Natural killer cell (primary cell): ENCODE measurements at regions not wholly inside any gene's neighbourhood (a gene's known extent, or its start where the extent isn't known, plus 50 kb on each side); places are given as distances from the start of the nearest gene placed in this dataset.
"Not testable (repeated sequence)": the region's sequence is repeated elsewhere in the genome, so short reads cannot be mapped to it uniquely, and the experiment has no call there.

ENCODE experiments used
- ATAC-seq, 3 donors: fragments of 150-1000 bp in 2 of 3; fragments of 200-7000 bp in 1 of 3; cut with Tn5 transposase; 1 replicate in 1 of 3; 2 replicates in 2 of 3; pipeline ENCODE4 v1.10.0; 2021; ENCODE audit warnings: mild to moderate bottlenecking in 2 of 3, moderate library complexity in 2 of 3
- DNase-seq, 2 donors: peaks; one replicate each; pipeline versions ENCODE4 v3.0.0 to v3.0.0-alpha.2; 2013 to 2021; ENCODE audit warnings: mixed read lengths in 1 of 2
- H3K27ac ChIP-seq: one replicate; pipeline ENCODE4 v1.5.1; 2013; ENCODE audit warnings: mild to moderate bottlenecking, low read length
- H3K27me3 ChIP-seq: one replicate; pipeline ENCODE4 v1.6.1; 2013; ENCODE audit warnings: low read length; ENCODE audit not compliant: control insufficient read depth, insufficient read depth
- H3K36me3 ChIP-seq: one replicate; pipeline ENCODE4 v1.6.1; 2013; ENCODE audit warnings: low read length; ENCODE audit not compliant: control insufficient read depth, insufficient read depth
- H3K4me1 ChIP-seq: one replicate; pipeline ENCODE4 v1.6.1; 2013; ENCODE audit warnings: low read length; ENCODE audit not compliant: control insufficient read depth, insufficient read depth
- H3K4me3 ChIP-seq: one replicate; pipeline ENCODE4 v1.5.1; 2013; ENCODE audit warnings: low read length
- H3K9me3 ChIP-seq: one replicate; pipeline ENCODE4 v1.6.1; 2013; ENCODE audit warnings: low read length; ENCODE audit not compliant: control insufficient read depth, insufficient read depth
- H3K27ac Mint-ChIP-seq, 2 donors: one replicate each; pipeline ENCODE4 v1.8.0; 2022; ENCODE audit warnings: mild to moderate bottlenecking in 2 of 2, mixed read lengths in 2 of 2, moderate library complexity in 1 of 2
- H3K27me3 Mint-ChIP-seq, 2 donors: one replicate each; pipeline ENCODE4 v1.8.0; 2022; ENCODE audit warnings: low read depth in 2 of 2, mixed read lengths in 2 of 2
- H3K36me3 Mint-ChIP-seq: one replicate; pipeline ENCODE4 v1.8.0; 2022; ENCODE audit warnings: mixed read lengths
- H3K4me1 Mint-ChIP-seq, 2 donors: one replicate each; pipeline ENCODE4 v1.8.0; 2022; ENCODE audit warnings: mixed read lengths in 2 of 2
- H3K4me3 Mint-ChIP-seq: one replicate; pipeline ENCODE4 v1.8.0; 2022; ENCODE audit warnings: mild to moderate bottlenecking, moderate library complexity, mixed read lengths
- H3K9me3 Mint-ChIP-seq, 2 donors: one replicate each; pipeline ENCODE4 v1.8.0; 2022; ENCODE audit warnings: mixed read lengths in 2 of 2
- WGBS: methylation state at CpG from one replicate; pipeline ENCODE4 v1.1.7; 2013; ENCODE audit warnings: missing lambda C conversion rate; ENCODE audit not compliant: insufficient coverage; 5-methylcytosine and 5-hydroxymethylcytosine counted together
- intact Hi-C: fragments of 100-400 bp; cut with micrococcal nuclease; formaldehyde crosslinking; loops from one replicate; pipeline ENCODE4 v1.14.2; 2022
- TF ChIP-seq, protein P1 (sequence below): fragments of 200-600 bp; IDR thresholded peaks from one replicate; pipeline ENCODE4 v1.8.0; 2022; ENCODE audit warnings: antibody characterized with exemption

DNA sequence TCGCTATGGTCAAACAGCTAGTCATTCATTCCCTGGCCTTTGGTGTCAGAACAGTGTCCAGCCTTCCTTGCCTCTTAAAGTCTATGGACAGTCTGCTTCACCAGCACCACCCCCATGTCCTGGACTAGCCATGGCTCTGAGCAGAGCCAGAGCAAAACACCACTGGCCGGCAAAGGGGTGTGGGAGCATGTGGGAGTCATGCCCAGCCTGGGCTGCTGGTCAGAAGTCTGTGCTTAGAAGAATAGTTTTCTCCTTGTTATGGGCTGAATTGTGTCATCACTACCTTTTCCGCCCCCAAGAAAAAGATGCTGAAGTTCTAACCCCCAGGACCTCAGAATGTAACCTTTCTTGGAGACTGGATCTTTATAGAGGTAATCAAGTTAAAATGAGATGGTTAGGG is 132.9 kb upstream of the LPP start:
- H3K36me3 ChIP-seq: no peaks in the 10 kb centered on the region
- Mint-ChIP-seq H3K27ac (peak overlapping the region; percentile 80 to 82), H3K9me3 (no peaks in the 10 kb centered on the region), H3K4me1 (peaks cover 18% of the 10 kb centered on the region in 2 donors), H3K27me3 (no peaks in the 10 kb centered on the region), H3K4me3 (peak overlapping the region; percentile 72), H3K36me3 (no peaks in the 10 kb centered on the region)
- H3K9me3 ChIP-seq: no peaks in the 10 kb centered on the region
- WGBS: 97% methylated on average over 2 of the region's 3 CpGs
- no peak for ATAC-seq
- TF ChIP-seq, protein P1, sequence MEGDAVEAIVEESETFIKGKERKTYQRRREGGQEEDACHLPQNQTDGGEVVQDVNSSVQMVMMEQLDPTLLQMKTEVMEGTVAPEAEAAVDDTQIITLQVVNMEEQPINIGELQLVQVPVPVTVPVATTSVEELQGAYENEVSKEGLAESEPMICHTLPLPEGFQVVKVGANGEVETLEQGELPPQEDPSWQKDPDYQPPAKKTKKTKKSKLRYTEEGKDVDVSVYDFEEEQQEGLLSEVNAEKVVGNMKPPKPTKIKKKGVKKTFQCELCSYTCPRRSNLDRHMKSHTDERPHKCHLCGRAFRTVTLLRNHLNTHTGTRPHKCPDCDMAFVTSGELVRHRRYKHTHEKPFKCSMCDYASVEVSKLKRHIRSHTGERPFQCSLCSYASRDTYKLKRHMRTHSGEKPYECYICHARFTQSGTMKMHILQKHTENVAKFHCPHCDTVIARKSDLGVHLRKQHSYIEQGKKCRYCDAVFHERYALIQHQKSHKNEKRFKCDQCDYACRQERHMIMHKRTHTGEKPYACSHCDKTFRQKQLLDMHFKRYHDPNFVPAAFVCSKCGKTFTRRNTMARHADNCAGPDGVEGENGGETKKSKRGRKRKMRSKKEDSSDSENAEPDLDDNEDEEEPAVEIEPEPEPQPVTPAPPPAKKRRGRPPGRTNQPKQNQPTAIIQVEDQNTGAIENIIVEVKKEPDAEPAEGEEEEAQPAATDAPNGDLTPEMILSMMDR: no peak
- DNase-seq: no peak
- no peaks in the 10 kb centered on the region for H3K27me3 ChIP-seq
- H3K27ac ChIP-seq: no peak overlapping the region
- peaks cover 8% of the 10 kb centered on the region for H3K4me1 ChIP-seq
- intact Hi-C loops: no loop called here
- H3K4me3 ChIP-seq: no peak overlapping the region

DNA sequence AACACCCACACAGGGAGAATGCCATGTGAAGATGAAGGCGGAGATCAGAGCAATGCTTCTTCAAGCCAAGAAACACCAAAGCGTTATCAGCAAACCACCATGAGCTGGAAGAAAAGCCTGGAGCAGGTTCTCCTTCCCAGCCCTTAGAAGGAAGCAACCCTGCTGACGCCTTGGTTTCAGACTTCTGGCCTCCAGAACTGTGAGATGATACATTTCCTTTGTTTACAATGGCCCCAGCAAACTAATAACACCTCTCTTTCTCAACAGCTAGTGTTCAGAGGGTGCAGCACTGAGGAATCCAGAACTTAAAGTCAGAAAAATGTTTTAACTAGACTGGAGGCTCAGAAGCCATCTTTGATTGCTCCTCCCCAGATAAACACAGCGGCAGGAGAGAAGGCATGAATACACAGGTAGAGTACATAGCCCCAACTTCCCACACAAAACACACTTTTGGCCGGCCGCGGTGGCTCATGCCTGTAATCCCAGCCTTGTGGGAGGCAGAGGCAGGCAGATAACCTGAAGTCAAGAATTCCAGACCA is 132.4 kb upstream of the LPP start:
- WGBS: 90% methylated on average over 7 of the region's 7 CpGs
- Histone ChIP-seq H3K9me3 (no peaks in the 10 kb centered on the region), H3K36me3 (no peaks in the 10 kb centered on the region), H3K27ac (no peak overlapping the region), H3K4me1 (peaks cover 8% of the 10 kb centered on the region), H3K27me3 (no peaks in the 10 kb centered on the region), H3K4me3 (no peak overlapping the region)
- peak; percentile 60 to 97 (median 96) for ATAC-seq
- intact Hi-C loops: no loop called here
- Mint-ChIP-seq H3K9me3 (no peaks in the 10 kb centered on the region), H3K4me3 (peak overlapping the region; percentile 72), H3K36me3 (no peaks in the 10 kb centered on the region), H3K27ac (peak overlapping the region; percentile 80 to 82), H3K27me3 (no peaks in the 10 kb centered on the region), H3K4me1 (peaks cover 18% of the 10 kb centered on the region in 2 donors)
- TF ChIP-seq, protein P1: no peak
- no peak for DNase-seq

DNA sequence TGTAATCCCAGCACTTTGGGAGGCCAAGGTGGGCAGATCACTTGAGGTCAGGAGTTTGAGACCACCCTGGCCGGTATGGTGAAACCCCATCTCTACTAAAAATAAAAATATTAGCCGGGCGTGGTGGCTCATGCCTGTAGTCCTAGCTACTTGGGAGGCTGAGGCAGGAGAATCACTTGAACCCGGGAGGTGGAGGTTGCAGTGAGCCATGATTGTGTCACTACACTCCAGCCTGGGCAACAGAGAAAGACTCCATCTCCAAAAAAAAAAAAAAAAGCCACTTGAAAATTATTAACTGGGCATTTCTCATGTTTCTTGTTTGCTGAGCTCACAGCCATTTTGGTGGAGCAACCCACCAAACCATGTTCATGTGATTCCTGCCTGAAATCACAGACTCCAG is 131.1 kb upstream of the LPP start:
- DNase-seq, H3K27ac Mint-ChIP-seq, H3K27me3 ChIP-seq, ATAC-seq, intact Hi-C loops, H3K9me3 Mint-ChIP-seq, H3K36me3 ChIP-seq, H3K27me3 Mint-ChIP-seq, H3K4me3 Mint-ChIP-seq, H3K27ac ChIP-seq, H3K36me3 Mint-ChIP-seq, H3K4me1 ChIP-seq, H3K4me3 ChIP-seq, H3K9me3 ChIP-seq: not testable (repeated sequence)
- peaks cover 18% of the 10 kb centered on the region in 2 donors for H3K4me1 Mint-ChIP-seq
- WGBS: 100% methylated on average over 4 of the region's 4 CpGs

GRCh38 chr3:188025555-188025954 is 128.4 kb upstream of the LPP start:
- WGBS: over 99% methylated on average over 5 of the region's 6 CpGs
- H3K27me3 ChIP-seq: no peaks in the 10 kb centered on the region
- H3K36me3 ChIP-seq: no peaks in the 10 kb centered on the region
- peaks cover 8% of the 10 kb centered on the region for H3K4me1 ChIP-seq
- no peak overlapping the region for H3K27ac ChIP-seq
- intact Hi-C loops: no loop called here
- Mint-ChIP-seq H3K9me3 (no peaks in the 10 kb centered on the region), H3K36me3 (no peaks in the 10 kb centered on the region), H3K4me3 (no peak overlapping the region), H3K27ac (no peak overlapping the region), H3K4me1 (peaks cover 18% of the 10 kb centered on the region in 2 donors), H3K27me3 (peaks cover 0 to 2% of the 10 kb centered on the region in 2 donors)
- H3K4me3 ChIP-seq: no peak overlapping the region
- ATAC-seq (no peak), DNase-seq (no peak)
- TF ChIP-seq, protein P1: no peak
- H3K9me3 ChIP-seq: no peaks in the 10 kb centered on the region
